BJ (cell line): ENCODE measurements at regions not wholly inside any gene's neighbourhood (a gene's known extent, or its start where the extent isn't known, plus 50 kb on each side); places are given as distances from the start of the nearest gene placed in this dataset.

Source experiments
- CTCF ChIA-PET: fragments of 350-600 bp; formaldehyde crosslinking; extraction: SDS; loops from one replicate; lab custom pipeline; 2021; ENCODE audit warnings: antibody characterized with exemption, inconsistent platforms; lab: Yijun Ruan, JAX
- POLR2A ChIA-PET: fragments of 300-600 bp; sonication (Branson Sonifier 250); formaldehyde crosslinking; extraction: SDS; loops from one replicate; lab custom pipeline; 2021; ENCODE audit warnings: antibody characterized with exemption; lab: Charles Lee
- DNase-seq: peaks from one replicate; pipeline ENCODE4 v3.0.0-alpha.2; 2011; ENCODE audit warnings: low read depth
- H3K27me3 ChIP-seq: 2 replicates; pipeline ENCODE4 v1.6.0; 2011; ENCODE audit warnings: low read length; ENCODE audit not compliant: control insufficient read depth, insufficient read depth
- H3K36me3 ChIP-seq: 2 replicates; pipeline ENCODE4 v1.5.1; 2011; ENCODE audit warnings: low read length; ENCODE audit not compliant: control insufficient read depth, insufficient read depth
- H3K4me3 ChIP-seq: 2 replicates; pipeline ENCODE4 v1.5.1; 2011; ENCODE audit warnings: low read depth, mild to moderate bottlenecking, control low read depth, low read length
- CTCF ChIP-seq: IDR thresholded peaks from 2 replicates; pipeline ENCODE4 v1.5.1; 2011; ENCODE audit warnings: low read depth, mild to moderate bottlenecking, control low read depth, inconsistent platforms, low read length, moderate library complexity; ENCODE audit not compliant: insufficient read depth

- DNase-seq, result no peak
- POLR2A ChIA-PET, result no interaction called here
- Histone ChIP-seq H3K36me3 (no peaks in the 10 kb centered on the region), H3K27me3 (no peaks in the 10 kb centered on the region), H3K4me3 (no peak overlapping the region)
- CTCF ChIA-PET, result no interaction called here
- TF ChIP-seq CTCF, result no peak
Measured at GRCh38 chr2:211103989-211104388, 547.6 kb downstream of the CPS1 start.

- ChIA-PET POLR2A (no interaction called here), CTCF (no interaction called here)
- no peak overlapping the region for H3K4me3 ChIP-seq
- H3K27me3 ChIP-seq, result no peaks in the 10 kb centered on the region
- no peak for DNase-seq
- H3K36me3 ChIP-seq, result no peaks in the 10 kb centered on the region
- TF ChIP-seq CTCF, result no peak
Measured at GRCh38 chr2:211113334-211114175, 557.2 kb downstream of the CPS1 start.

- no peak for DNase-seq
- CTCF ChIA-PET, result no interaction called here
Measured at GRCh38 chr2:211114826-211115455, 558.5 kb downstream of the CPS1 start.

GRCh38 chr2:211117026-211117425 lies 560.6 kb downstream of the CPS1 start:
- no peak for TF ChIP-seq CTCF
- ChIA-PET CTCF (no interaction called here), POLR2A (no interaction called here)
- Histone ChIP-seq H3K27me3 (no peaks in the 10 kb centered on the region), H3K4me3 (no peak overlapping the region), H3K36me3 (no peaks in the 10 kb centered on the region)
- no peak for DNase-seq

More at GRCh38 chr2:211114826-211115455, 558.5 kb downstream of the CPS1 start:
- TF ChIP-seq CTCF, result no peak
- no peaks in the 10 kb centered on the region for H3K36me3 ChIP-seq
- H3K27me3 ChIP-seq, result no peaks in the 10 kb centered on the region
- POLR2A ChIA-PET, result no interaction called here
- no peak overlapping the region for H3K4me3 ChIP-seq

- DNase-seq, result no peak
- TF ChIP-seq CTCF, result no peak
- Histone ChIP-seq H3K36me3 (no peaks in the 10 kb centered on the region), H3K27me3 (no peaks in the 10 kb centered on the region), H3K4me3 (no peak overlapping the region)
- CTCF ChIA-PET, result interaction anchor here (1.0 kb wide), 1 partner anchor 18 kb away, joined by 3 read pairs; no protein-coding TSS in a partner anchor
- POLR2A ChIA-PET, result no interaction called here
Measured at GRCh38 chr2:211126256-211126655, 569.9 kb downstream of the CPS1 start.
